ENCODE measurements at regions not wholly inside any gene's neighbourhood (a gene's known extent, or its start where the extent isn't known, plus 50 kb on each side); places are given as distances from the start of the nearest gene placed in this dataset.
"Not testable (repeated sequence)": the region's sequence is repeated elsewhere in the genome, so short reads cannot be mapped to it uniquely, and the experiment has no call there.

GRCh38 chr1:206380791-206381610 is 89.3 kb upstream of the IKBKE start:
- TF ChIP-seq, protein P1, sequence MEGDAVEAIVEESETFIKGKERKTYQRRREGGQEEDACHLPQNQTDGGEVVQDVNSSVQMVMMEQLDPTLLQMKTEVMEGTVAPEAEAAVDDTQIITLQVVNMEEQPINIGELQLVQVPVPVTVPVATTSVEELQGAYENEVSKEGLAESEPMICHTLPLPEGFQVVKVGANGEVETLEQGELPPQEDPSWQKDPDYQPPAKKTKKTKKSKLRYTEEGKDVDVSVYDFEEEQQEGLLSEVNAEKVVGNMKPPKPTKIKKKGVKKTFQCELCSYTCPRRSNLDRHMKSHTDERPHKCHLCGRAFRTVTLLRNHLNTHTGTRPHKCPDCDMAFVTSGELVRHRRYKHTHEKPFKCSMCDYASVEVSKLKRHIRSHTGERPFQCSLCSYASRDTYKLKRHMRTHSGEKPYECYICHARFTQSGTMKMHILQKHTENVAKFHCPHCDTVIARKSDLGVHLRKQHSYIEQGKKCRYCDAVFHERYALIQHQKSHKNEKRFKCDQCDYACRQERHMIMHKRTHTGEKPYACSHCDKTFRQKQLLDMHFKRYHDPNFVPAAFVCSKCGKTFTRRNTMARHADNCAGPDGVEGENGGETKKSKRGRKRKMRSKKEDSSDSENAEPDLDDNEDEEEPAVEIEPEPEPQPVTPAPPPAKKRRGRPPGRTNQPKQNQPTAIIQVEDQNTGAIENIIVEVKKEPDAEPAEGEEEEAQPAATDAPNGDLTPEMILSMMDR (IDR thresholded peaks at IDR 0.05; ENCODE audit: borderline replicate concordance, extremely low read depth, low read length, poor library complexity, severe bottlenecking) = not testable (repeated sequence)
- TF ChIP-seq EZH2 (IDR thresholded peaks at IDR 0.05; ENCODE audit: borderline replicate concordance, low read depth, low read length, severe bottlenecking) = not testable (repeated sequence)
